WTC11 (cell line): ENCODE measurements at regions not wholly inside any gene's neighbourhood (a gene's known extent, or its start where the extent isn't known, plus 50 kb on each side); places are given as distances from the start of the nearest gene placed in this dataset.

Experiments used
- ATAC-seq: fragments of 200-7000 bp; cut with Tn5 transposase; 2 replicates; pipeline ENCODE4 v1.10.0; 2021; ENCODE audit warnings: mild to moderate bottlenecking, moderate library complexity
- CTCF ChIA-PET: fragments of 300-600 bp; sonication (Branson Sonifier 250); formaldehyde crosslinking; loops from one replicate; lab custom pipeline; 2021; ENCODE audit warnings: antibody characterized with exemption; lab: Charles Lee
- POLR2A ChIA-PET: fragments of 350-600 bp; sonication (Branson Sonifier 250); formaldehyde crosslinking; loops from one replicate; lab custom pipeline; 2021; ENCODE audit warnings: antibody characterized with exemption; lab: Charles Lee
- DNase-seq: peaks from one replicate; pipeline ENCODE4 v3.0.0; 2021; ENCODE audit warnings: low spot score
- H3K27ac Mint-ChIP-seq: 2 replicates; pipeline ENCODE4 v1.8.0; 2021; ENCODE audit warnings: mixed read lengths
- H3K27me3 Mint-ChIP-seq: 2 replicates; pipeline ENCODE4 v1.8.0; 2021; ENCODE audit warnings: low read depth, mild to moderate bottlenecking, moderate library complexity, mixed read lengths
- H3K36me3 Mint-ChIP-seq: 2 replicates; pipeline ENCODE4 v1.8.0; 2021; ENCODE audit warnings: mixed read lengths
- H3K4me1 Mint-ChIP-seq: 2 replicates; pipeline ENCODE4 v1.8.0; 2022; ENCODE audit warnings: mixed read lengths
- H3K4me3 Mint-ChIP-seq: 2 replicates; pipeline ENCODE4 v1.8.0; 2021; ENCODE audit warnings: mild to moderate bottlenecking, moderate library complexity, mixed read lengths
- H3K9me3 Mint-ChIP-seq: 2 replicates; pipeline ENCODE4 v1.8.0; 2021; ENCODE audit warnings: mixed read lengths
- CREM ChIP-seq: sonication (generic); formaldehyde crosslinking; IDR thresholded peaks from 2 replicates; pipeline ENCODE4 v1.8.1; 2022; ENCODE audit warnings: mild to moderate bottlenecking, missing genetic modification reagents, moderate library complexity
- FOXK1 ChIP-seq: sonication (generic); formaldehyde crosslinking; IDR thresholded peaks from 2 replicates; pipeline ENCODE4 v1.8.0; 2022; ENCODE audit warnings: mild to moderate bottlenecking, moderate library complexity, missing genetic modification reagents
- JUN ChIP-seq: sonication (generic); formaldehyde crosslinking; IDR thresholded peaks from 2 replicates; pipeline ENCODE4 v1.8.0; 2023; ENCODE audit warnings: mild to moderate bottlenecking, missing genetic modification reagents
- NFYB ChIP-seq: sonication (generic); formaldehyde crosslinking; conservative IDR thresholded peaks from 2 replicates; pipeline ENCODE4 v1.8.0; 2022; ENCODE audit warnings: low read depth, missing genetic modification reagents
- NR1H2 ChIP-seq: sonication (generic); formaldehyde crosslinking; IDR thresholded peaks from 2 replicates; pipeline ENCODE4 v1.9.0; 2021; ENCODE audit warnings: mild to moderate bottlenecking, moderate library complexity, missing genetic modification reagents
- OVOL2 ChIP-seq: fragments of 250-450 bp; sonication (Bioruptor Pico); IDR thresholded peaks from 2 replicates; pipeline ENCODE4 v1.9.0; 2021; ENCODE audit warnings: mild to moderate bottlenecking, borderline replicate concordance
- PRRX2 ChIP-seq: fragments of 250-450 bp; sonication (Bioruptor Pico); IDR thresholded peaks from 2 replicates; pipeline ENCODE4 v1.8.0; 2021; ENCODE audit warnings: mild to moderate bottlenecking
- RORB ChIP-seq: fragments of 250-450 bp; sonication (Bioruptor Pico); IDR thresholded peaks from 2 replicates; pipeline ENCODE4 v1.9.0; 2021; ENCODE audit warnings: mild to moderate bottlenecking
- SOX15 ChIP-seq: fragments of 250-450 bp; sonication (Bioruptor Pico); IDR thresholded peaks from 2 replicates; pipeline ENCODE4 v1.9.0; 2021; ENCODE audit warnings: mild to moderate bottlenecking
- TCF7 ChIP-seq: sonication (generic); formaldehyde crosslinking; IDR thresholded peaks from 2 replicates; pipeline ENCODE4 v1.8.0; 2022; ENCODE audit warnings: mild to moderate bottlenecking, low read depth, missing genetic modification reagents, moderate library complexity
- TEAD1 ChIP-seq: sonication (generic); formaldehyde crosslinking; IDR thresholded peaks from 2 replicates; pipeline ENCODE4 v1.8.0; 2022; ENCODE audit warnings: mild to moderate bottlenecking, missing genetic modification reagents
- ZNF138 ChIP-seq: sonication (generic); formaldehyde crosslinking; conservative IDR thresholded peaks from 2 replicates; pipeline ENCODE4 v1.8.1; 2022; ENCODE audit warnings: mild to moderate bottlenecking, moderate library complexity, missing genetic modification reagents
- ZNF671 ChIP-seq: fragments of 250-450 bp; sonication (Bioruptor Pico); IDR thresholded peaks from 2 replicates; pipeline ENCODE4 v1.8.0; 2021; ENCODE audit warnings: mild to moderate bottlenecking
- TF ChIP-seq, protein P1 (sequence below): sonication (generic); formaldehyde crosslinking; IDR thresholded peaks from 2 replicates; pipeline ENCODE4 v1.8.0; 2023; ENCODE audit warnings: mild to moderate bottlenecking, missing genetic modification reagents
- TF ChIP-seq, protein P2 (sequence below): sonication (generic); formaldehyde crosslinking; conservative IDR thresholded peaks from 2 replicates; pipeline ENCODE4 v1.8.1; 2022; ENCODE audit warnings: mild to moderate bottlenecking, missing genetic modification reagents
- TF ChIP-seq, protein P3 (sequence below): sonication (generic); formaldehyde crosslinking; IDR thresholded peaks from 2 replicates; pipeline ENCODE4 v1.8.1; 2023; ENCODE audit warnings: mild to moderate bottlenecking, missing genetic modification reagents
- TF ChIP-seq, protein P4 (sequence below): sonication (generic); formaldehyde crosslinking; IDR thresholded peaks from 2 replicates; pipeline ENCODE4 v1.8.0; 2023; ENCODE audit warnings: missing genetic modification reagents
- TF ChIP-seq, protein P5 (sequence below): fragments of 250-450 bp; sonication (Bioruptor Pico); conservative IDR thresholded peaks from 2 replicates; pipeline ENCODE4 v1.9.0; 2021; ENCODE audit warnings: mild to moderate bottlenecking
- TF ChIP-seq, protein P6 (sequence below): sonication (generic); formaldehyde crosslinking; IDR thresholded peaks from 2 replicates; pipeline ENCODE4 v1.8.0; 2022; ENCODE audit warnings: mild to moderate bottlenecking, missing genetic modification reagents
- TF ChIP-seq, protein P7 (sequence below): fragments of 250-450 bp; sonication (Bioruptor Pico); IDR thresholded peaks from 2 replicates; pipeline ENCODE4 v1.9.0; 2021; ENCODE audit warnings: mild to moderate bottlenecking, borderline replicate concordance

DNA sequence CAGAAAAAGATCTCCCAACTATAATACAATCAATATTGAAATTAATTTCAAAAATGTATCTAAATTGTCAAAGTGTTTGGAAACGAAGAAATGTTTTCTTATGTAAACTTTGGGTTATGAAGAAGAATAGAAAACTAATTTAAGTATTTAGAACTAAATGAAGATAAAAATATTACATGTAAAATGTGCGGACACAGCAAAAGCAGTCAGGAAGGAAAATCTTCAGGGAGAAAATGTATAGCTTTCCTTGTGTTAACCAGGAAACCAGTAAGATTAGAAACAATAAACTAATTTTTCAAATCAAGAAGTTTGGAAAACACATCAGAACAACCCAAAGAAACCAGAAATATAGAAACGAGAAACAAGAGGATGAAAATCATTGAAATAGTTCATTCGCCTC lies 466.5 kb downstream of the BRD1 start (continued):
- TF ChIP-seq, protein P1, sequence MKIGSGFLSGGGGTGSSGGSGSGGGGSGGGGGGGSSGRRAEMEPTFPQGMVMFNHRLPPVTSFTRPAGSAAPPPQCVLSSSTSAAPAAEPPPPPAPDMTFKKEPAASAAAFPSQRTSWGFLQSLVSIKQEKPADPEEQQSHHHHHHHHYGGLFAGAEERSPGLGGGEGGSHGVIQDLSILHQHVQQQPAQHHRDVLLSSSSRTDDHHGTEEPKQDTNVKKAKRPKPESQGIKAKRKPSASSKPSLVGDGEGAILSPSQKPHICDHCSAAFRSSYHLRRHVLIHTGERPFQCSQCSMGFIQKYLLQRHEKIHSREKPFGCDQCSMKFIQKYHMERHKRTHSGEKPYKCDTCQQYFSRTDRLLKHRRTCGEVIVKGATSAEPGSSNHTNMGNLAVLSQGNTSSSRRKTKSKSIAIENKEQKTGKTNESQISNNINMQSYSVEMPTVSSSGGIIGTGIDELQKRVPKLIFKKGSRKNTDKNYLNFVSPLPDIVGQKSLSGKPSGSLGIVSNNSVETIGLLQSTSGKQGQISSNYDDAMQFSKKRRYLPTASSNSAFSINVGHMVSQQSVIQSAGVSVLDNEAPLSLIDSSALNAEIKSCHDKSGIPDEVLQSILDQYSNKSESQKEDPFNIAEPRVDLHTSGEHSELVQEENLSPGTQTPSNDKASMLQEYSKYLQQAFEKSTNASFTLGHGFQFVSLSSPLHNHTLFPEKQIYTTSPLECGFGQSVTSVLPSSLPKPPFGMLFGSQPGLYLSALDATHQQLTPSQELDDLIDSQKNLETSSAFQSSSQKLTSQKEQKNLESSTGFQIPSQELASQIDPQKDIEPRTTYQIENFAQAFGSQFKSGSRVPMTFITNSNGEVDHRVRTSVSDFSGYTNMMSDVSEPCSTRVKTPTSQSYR: no peak
- no peak for TF ChIP-seq ZNF138 (CRISPR knock-in tag)
- no peak for TF ChIP-seq CREM (CRISPR knock-in tag)
- TF ChIP-seq, protein P2, sequence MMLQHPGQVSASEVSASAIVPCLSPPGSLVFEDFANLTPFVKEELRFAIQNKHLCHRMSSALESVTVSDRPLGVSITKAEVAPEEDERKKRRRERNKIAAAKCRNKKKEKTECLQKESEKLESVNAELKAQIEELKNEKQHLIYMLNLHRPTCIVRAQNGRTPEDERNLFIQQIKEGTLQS (CRISPR knock-in tag): no peak
- no peak for TF ChIP-seq TEAD1 (CRISPR knock-in tag)
- TF ChIP-seq JUN (CRISPR knock-in tag): no peak
- TF ChIP-seq TCF7 (CRISPR knock-in tag): no peak

DNA sequence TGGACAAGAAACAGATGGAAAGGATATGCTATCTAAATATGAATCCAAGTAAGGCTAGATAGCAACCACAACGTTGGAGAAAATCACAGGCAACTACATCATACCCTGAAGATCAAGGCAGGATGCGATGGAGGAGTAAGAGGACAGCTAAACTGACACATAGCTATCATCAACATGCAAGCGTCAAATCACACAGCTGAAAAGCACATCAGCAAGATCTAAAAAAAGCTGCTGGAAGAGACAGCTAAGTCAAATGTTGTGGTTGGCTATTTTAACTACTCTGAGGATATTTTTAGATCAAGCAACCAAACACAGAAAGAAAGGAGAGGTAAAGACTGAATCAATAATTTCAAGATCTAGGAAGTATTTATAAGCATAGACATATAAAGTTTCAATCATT lies 466.9 kb downstream of the BRD1 start:
- CTCF ChIA-PET: no interaction called here
- no peak for DNase-seq
- no peaks in the 10 kb centered on the region for H3K4me1 Mint-ChIP-seq
- H3K9me3 Mint-ChIP-seq: no peaks in the 10 kb centered on the region
- POLR2A ChIA-PET: no interaction called here
- TF ChIP-seq CREM (CRISPR knock-in tag) (no peak), FOXK1 (CRISPR knock-in tag) (no peak), SOX15 (CRISPR knock-in tag) (no peak), TCF7 (CRISPR knock-in tag) (no peak), RORB (no peak), NR1H2 (CRISPR knock-in tag) (no peak)
- TF ChIP-seq, protein P3, sequence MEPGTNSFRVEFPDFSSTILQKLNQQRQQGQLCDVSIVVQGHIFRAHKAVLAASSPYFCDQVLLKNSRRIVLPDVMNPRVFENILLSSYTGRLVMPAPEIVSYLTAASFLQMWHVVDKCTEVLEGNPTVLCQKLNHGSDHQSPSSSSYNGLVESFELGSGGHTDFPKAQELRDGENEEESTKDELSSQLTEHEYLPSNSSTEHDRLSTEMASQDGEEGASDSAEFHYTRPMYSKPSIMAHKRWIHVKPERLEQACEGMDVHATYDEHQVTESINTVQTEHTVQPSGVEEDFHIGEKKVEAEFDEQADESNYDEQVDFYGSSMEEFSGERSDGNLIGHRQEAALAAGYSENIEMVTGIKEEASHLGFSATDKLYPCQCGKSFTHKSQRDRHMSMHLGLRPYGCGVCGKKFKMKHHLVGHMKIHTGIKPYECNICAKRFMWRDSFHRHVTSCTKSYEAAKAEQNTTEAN: no peak
- TF ChIP-seq, protein P4, sequence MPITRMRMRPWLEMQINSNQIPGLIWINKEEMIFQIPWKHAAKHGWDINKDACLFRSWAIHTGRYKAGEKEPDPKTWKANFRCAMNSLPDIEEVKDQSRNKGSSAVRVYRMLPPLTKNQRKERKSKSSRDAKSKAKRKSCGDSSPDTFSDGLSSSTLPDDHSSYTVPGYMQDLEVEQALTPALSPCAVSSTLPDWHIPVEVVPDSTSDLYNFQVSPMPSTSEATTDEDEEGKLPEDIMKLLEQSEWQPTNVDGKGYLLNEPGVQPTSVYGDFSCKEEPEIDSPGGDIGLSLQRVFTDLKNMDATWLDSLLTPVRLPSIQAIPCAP (CRISPR knock-in tag): no peak
- TF ChIP-seq, all 79 proteins: peak for 0
- no peak overlapping the region for H3K4me3 Mint-ChIP-seq
- H3K36me3 Mint-ChIP-seq: no peaks in the 10 kb centered on the region
- H3K27me3 Mint-ChIP-seq: no peaks in the 10 kb centered on the region
- H3K27ac Mint-ChIP-seq: no peak overlapping the region
- ATAC-seq: no peak

DNA sequence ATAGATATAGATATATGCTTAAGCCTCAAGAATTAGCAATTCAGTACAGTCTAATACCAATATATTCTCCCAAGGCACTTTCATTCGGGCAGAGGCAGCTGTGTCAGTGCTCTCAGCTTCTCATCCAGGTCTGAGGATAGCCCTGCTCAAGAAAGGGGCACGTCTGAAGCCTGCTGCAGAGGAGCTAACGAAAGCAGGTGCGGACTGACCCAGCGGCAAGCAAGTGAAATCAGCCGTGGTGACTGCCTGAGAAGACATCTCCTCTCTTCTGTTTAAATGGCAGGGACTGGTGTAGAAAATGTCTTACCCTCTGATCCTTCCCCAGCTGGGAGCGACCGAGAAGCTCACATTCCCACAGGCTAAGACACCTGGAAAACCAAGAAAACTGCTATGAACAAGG lies 468.6 kb downstream of the BRD1 start:
- Mint-ChIP-seq H3K4me1 (no peaks in the 10 kb centered on the region), H3K27me3 (no peaks in the 10 kb centered on the region), H3K27ac (no peak overlapping the region), H3K9me3 (no peaks in the 10 kb centered on the region), H3K4me3 (no peak overlapping the region), H3K36me3 (no peaks in the 10 kb centered on the region)
- ChIA-PET POLR2A (no interaction called here), CTCF (interaction anchor here (0.9 kb wide), 1 partner anchor 274 kb away, joined by 3 read pairs; no protein-coding TSS in a partner anchor)
- ATAC-seq (no peak), DNase-seq (no peak)
- TF ChIP-seq OVOL2 (CRISPR knock-in tag): no peak
- no peak for TF ChIP-seq PRRX2
- TF ChIP-seq, protein P5, sequence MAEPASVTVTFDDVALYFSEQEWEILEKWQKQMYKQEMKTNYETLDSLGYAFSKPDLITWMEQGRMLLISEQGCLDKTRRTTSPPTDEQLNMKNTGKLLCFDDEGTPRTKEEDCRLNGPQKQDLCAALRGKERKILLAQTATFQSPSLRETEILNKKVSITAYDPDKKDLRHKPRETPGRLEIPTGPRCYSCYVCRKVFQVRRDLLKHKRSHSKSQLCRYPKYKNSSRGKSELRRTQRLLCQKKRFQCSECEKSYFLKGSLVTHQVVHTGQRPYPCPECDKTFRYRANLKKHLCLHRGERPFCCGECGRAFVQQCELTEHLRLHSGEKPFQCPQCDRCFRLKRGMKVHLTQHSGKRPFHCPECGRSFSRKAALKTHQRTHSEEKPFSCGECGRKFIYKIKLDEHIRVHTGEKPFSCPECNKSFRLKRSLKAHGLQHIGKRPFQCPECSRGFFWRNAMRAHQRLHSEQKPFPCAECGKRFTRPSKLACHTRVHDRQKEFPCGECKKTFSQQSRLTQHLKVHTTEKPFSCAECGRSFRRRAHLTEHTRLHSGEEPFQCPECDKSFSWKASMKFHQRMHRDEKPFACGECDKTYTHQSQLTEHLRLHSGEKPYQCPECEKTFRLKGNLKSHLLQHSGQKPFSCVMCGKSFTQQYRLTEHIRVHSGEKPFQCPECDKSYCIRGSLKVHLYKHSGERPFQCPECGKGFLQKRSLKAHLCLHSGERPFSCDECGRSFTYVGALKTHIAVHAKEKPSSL (CRISPR knock-in tag): no peak
- TF ChIP-seq ZNF671 (CRISPR knock-in tag): no peak
- TF ChIP-seq NFYB (CRISPR knock-in tag): no peak
- TF ChIP-seq, protein P6, sequence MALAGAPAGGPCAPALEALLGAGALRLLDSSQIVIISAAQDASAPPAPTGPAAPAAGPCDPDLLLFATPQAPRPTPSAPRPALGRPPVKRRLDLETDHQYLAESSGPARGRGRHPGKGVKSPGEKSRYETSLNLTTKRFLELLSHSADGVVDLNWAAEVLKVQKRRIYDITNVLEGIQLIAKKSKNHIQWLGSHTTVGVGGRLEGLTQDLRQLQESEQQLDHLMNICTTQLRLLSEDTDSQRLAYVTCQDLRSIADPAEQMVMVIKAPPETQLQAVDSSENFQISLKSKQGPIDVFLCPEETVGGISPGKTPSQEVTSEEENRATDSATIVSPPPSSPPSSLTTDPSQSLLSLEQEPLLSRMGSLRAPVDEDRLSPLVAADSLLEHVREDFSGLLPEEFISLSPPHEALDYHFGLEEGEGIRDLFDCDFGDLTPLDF: no peak
- TF ChIP-seq, protein P7, sequence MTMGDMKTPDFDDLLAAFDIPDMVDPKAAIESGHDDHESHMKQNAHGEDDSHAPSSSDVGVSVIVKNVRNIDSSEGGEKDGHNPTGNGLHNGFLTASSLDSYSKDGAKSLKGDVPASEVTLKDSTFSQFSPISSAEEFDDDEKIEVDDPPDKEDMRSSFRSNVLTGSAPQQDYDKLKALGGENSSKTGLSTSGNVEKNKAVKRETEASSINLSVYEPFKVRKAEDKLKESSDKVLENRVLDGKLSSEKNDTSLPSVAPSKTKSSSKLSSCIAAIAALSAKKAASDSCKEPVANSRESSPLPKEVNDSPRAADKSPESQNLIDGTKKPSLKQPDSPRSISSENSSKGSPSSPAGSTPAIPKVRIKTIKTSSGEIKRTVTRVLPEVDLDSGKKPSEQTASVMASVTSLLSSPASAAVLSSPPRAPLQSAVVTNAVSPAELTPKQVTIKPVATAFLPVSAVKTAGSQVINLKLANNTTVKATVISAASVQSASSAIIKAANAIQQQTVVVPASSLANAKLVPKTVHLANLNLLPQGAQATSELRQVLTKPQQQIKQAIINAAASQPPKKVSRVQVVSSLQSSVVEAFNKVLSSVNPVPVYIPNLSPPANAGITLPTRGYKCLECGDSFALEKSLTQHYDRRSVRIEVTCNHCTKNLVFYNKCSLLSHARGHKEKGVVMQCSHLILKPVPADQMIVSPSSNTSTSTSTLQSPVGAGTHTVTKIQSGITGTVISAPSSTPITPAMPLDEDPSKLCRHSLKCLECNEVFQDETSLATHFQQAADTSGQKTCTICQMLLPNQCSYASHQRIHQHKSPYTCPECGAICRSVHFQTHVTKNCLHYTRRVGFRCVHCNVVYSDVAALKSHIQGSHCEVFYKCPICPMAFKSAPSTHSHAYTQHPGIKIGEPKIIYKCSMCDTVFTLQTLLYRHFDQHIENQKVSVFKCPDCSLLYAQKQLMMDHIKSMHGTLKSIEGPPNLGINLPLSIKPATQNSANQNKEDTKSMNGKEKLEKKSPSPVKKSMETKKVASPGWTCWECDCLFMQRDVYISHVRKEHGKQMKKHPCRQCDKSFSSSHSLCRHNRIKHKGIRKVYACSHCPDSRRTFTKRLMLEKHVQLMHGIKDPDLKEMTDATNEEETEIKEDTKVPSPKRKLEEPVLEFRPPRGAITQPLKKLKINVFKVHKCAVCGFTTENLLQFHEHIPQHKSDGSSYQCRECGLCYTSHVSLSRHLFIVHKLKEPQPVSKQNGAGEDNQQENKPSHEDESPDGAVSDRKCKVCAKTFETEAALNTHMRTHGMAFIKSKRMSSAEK (CRISPR knock-in tag): no peak
